PC-3 (cell line): ENCODE measurements at regions not wholly inside any gene's neighbourhood (a gene's known extent, or its start where the extent isn't known, plus 50 kb on each side); places are given as distances from the start of the nearest gene placed in this dataset.
A peak's percentile ranks its signal among the peaks of the same experiment; 100 is the strongest.

Source experiments
- ATAC-seq: fragments of 200-7000 bp; cut with Tn5 transposase; 2 replicates; pipeline ENCODE4 v1.9.1; 2020; ENCODE audit warnings: mild to moderate bottlenecking, moderate library complexity
- BruUV-seq: library from RNA; stranded (reverse); fragments of 400-500 nt; replicated peaks from 2 replicates; lab custom pipeline; 2021; lab: Mats Ljungman, UMichigan
- CTCF ChIA-PET: fragments of 300-600 bp; sonication (Branson Sonifier 250); formaldehyde crosslinking; loops from one replicate; lab custom pipeline; 2022; ENCODE audit warnings: antibody characterized with exemption; lab: Charles Lee
- POLR2A ChIA-PET: fragments of 300-600 bp; sonication (Branson Sonifier 250); formaldehyde crosslinking; loops from one replicate; lab custom pipeline; 2022; ENCODE audit warnings: antibody characterized with exemption; ENCODE audit not compliant: unreplicated experiment; lab: Charles Lee
- DNase-seq: peaks from one replicate; pipeline ENCODE4 v3.0.0-alpha.2; 2015
- H2AFZ ChIP-seq: fragments of 300-600 bp; sonication (generic); 2 replicates; pipeline ENCODE4 v1.6.0; 2016; ENCODE audit warnings: antibody characterized with exemption, low read length
- H3F3A ChIP-seq: fragments of 300-600 bp; sonication (generic); one replicate; pipeline ENCODE4 v1.6.0; 2017; ENCODE audit warnings: antibody characterized with exemption, low read length, control low read depth, mild to moderate bottlenecking; ENCODE audit not compliant: unreplicated experiment
- H3K27ac ChIP-seq: fragments of 300-600 bp; sonication (generic); 2 replicates; pipeline ENCODE4 v1.5.1; 2016; ENCODE audit warnings: mild to moderate bottlenecking, low read length
- H3K27me3 ChIP-seq: fragments of 300-600 bp; sonication (generic); 2 replicates; pipeline ENCODE4 v1.6.1; 2016; ENCODE audit warnings: low read length, mixed read lengths
- H3K36me3 ChIP-seq: fragments of 300-600 bp; sonication (generic); 2 replicates; pipeline ENCODE4 v1.6.1; 2016; ENCODE audit warnings: low read depth, mixed run types, low read length, mixed read lengths
- H3K4me1 ChIP-seq: fragments of 300-600 bp; sonication (generic); 2 replicates; pipeline ENCODE4 v1.5.1; 2016; ENCODE audit warnings: low read length; ENCODE audit not compliant: insufficient read depth
- H3K4me2 ChIP-seq: fragments of 300-600 bp; sonication (generic); 2 replicates; pipeline ENCODE4 v1.6.0; 2016; ENCODE audit warnings: low read length
- H3K4me3 ChIP-seq: fragments of 300-600 bp; sonication (generic); 2 replicates; pipeline ENCODE4 v1.5.1; 2016; ENCODE audit warnings: mild to moderate bottlenecking, low read length, mixed read lengths
- H3K79me2 ChIP-seq: fragments of 300-600 bp; sonication (generic); 2 replicates; pipeline ENCODE4 v1.6.1; 2017; ENCODE audit warnings: low read length, mixed read lengths
- H3K9ac ChIP-seq: fragments of 300-600 bp; sonication (generic); 2 replicates; pipeline ENCODE4 v1.6.0; 2016; ENCODE audit warnings: mild to moderate bottlenecking, low read length
- H3K9me2 ChIP-seq: fragments of 300-600 bp; sonication (generic); replicated peaks from 2 replicates; pipeline ENCODE4 v1.6.1; 2016; ENCODE audit warnings: mixed run types, low read length, mixed read lengths
- H3K9me3 ChIP-seq: fragments of 300-600 bp; sonication (generic); 2 replicates; pipeline ENCODE4 v1.6.1; 2016; ENCODE audit warnings: low read length, mixed read lengths
- H4K20me1 ChIP-seq: fragments of 300-600 bp; sonication (generic); 2 replicates; pipeline ENCODE4 v1.6.1; 2016; ENCODE audit warnings: low read length, mixed read lengths
- CTCF ChIP-seq: fragments of 300-600 bp; sonication (generic); conservative IDR thresholded peaks from 2 replicates; pipeline ENCODE4 v1.5.1; 2017; ENCODE audit warnings: antibody characterized with exemption, low read depth, mild to moderate bottlenecking, low read length
- EZH2 ChIP-seq: fragments of 300-600 bp; sonication (generic); IDR thresholded peaks from one replicate; pipeline ENCODE4 v1.6.1; 2017; ENCODE audit warnings: antibody characterized with exemption, mild to moderate bottlenecking, low read length; ENCODE audit not compliant: unreplicated experiment
- EZH2phosphoT487 ChIP-seq: fragments of 300-600 bp; sonication (generic); IDR thresholded peaks from 2 replicates; pipeline ENCODE4 v1.6.1; 2018; ENCODE audit warnings: mild to moderate bottlenecking, antibody characterized with exemption, low read length, borderline replicate concordance
- intact Hi-C: fragments of 100-400 bp; cut with micrococcal nuclease; formaldehyde crosslinking; loops from 2 replicates; pipeline ENCODE4 v1.9.0; 2023

- Histone ChIP-seq H3K4me3 (no peak overlapping the region), H3K9ac (no peak overlapping the region), H3K27me3 (peaks cover 18% of the 10 kb centered on the region), H3K9me3 (no peaks in the 10 kb centered on the region), H3K9me2 (no peaks in the 10 kb centered on the region), H3K36me3 (no peaks in the 10 kb centered on the region), H2AFZ (no peak overlapping the region), H3F3A (no peaks in the 10 kb centered on the region), H3K79me2 (no peaks in the 10 kb centered on the region), H3K4me1 (peaks cover 12% of the 10 kb centered on the region), H3K4me2 (no peak overlapping the region), H3K27ac (no peak overlapping the region), H4K20me1 (no peaks in the 10 kb centered on the region)
- no TSS peak for BruUV-seq
- POLR2A ChIA-PET = no interaction called here
- CTCF ChIA-PET = no interaction called here
- TF ChIP-seq EZH2phosphoT487 (no peak), EZH2 (no peak), CTCF (no peak)
- ATAC-seq (peak; percentile 67; the same call in 1 of the 2 replicates), DNase-seq (peak; percentile 26)
- intact Hi-C loops = no loop called here
Observed at GRCh38 chr11:26247340-26247739, 84.6 kb upstream of the ANO3 start.

GRCh38 chr11:26248661-26249060 lies 83.3 kb upstream of the ANO3 start:
- ATAC-seq (no peak), DNase-seq (no peak)
- intact Hi-C loops = no loop called here
- Histone ChIP-seq H3K9me3 (no peaks in the 10 kb centered on the region), H3K4me1 (peaks cover 2% of the 10 kb centered on the region), H3F3A (no peaks in the 10 kb centered on the region), H3K4me2 (no peak overlapping the region), H2AFZ (no peak overlapping the region), H3K27ac (no peak overlapping the region), H3K79me2 (no peaks in the 10 kb centered on the region), H3K36me3 (no peaks in the 10 kb centered on the region), H3K4me3 (no peak overlapping the region), H3K9me2 (no peaks in the 10 kb centered on the region), H3K27me3 (peaks cover 18% of the 10 kb centered on the region), H4K20me1 (no peaks in the 10 kb centered on the region), H3K9ac (no peak overlapping the region)
- POLR2A ChIA-PET = no interaction called here
- no TSS peak for BruUV-seq
- CTCF ChIA-PET = no interaction called here
- TF ChIP-seq CTCF = no peak
- TF ChIP-seq EZH2 = no peak
- no peak for TF ChIP-seq EZH2phosphoT487

- Histone ChIP-seq H3K4me2 (no peak overlapping the region), H3K27me3 (peaks cover 24% of the 10 kb centered on the region), H3K27ac (no peak overlapping the region), H3K9ac (no peak overlapping the region), H3K9me2 (no peaks in the 10 kb centered on the region), H3K36me3 (no peaks in the 10 kb centered on the region), H2AFZ (no peak overlapping the region), H3K79me2 (no peaks in the 10 kb centered on the region), H4K20me1 (no peaks in the 10 kb centered on the region), H3F3A (no peaks in the 10 kb centered on the region), H3K4me3 (no peak overlapping the region), H3K4me1 (no peaks in the 10 kb centered on the region), H3K9me3 (no peaks in the 10 kb centered on the region)
- BruUV-seq = no TSS peak
- peak; percentile 20; the same call in 1 of the 2 replicates for ATAC-seq
- ChIA-PET CTCF (no interaction called here), POLR2A (no interaction called here)
- no peak for DNase-seq
- intact Hi-C loops = no loop called here
- TF ChIP-seq EZH2 = no peak
- no peak for TF ChIP-seq EZH2phosphoT487
- no peak for TF ChIP-seq CTCF
Observed at GRCh38 chr11:26254378-26254777, 77.6 kb upstream of the ANO3 start.
